ENCODE measurements at regions not wholly inside any gene's neighbourhood (a gene's known extent, or its start where the extent isn't known, plus 50 kb on each side); places are given as distances from the start of the nearest gene placed in this dataset.
A peak's percentile ranks its signal among the peaks of the same experiment; 100 is the strongest.

DNA sequence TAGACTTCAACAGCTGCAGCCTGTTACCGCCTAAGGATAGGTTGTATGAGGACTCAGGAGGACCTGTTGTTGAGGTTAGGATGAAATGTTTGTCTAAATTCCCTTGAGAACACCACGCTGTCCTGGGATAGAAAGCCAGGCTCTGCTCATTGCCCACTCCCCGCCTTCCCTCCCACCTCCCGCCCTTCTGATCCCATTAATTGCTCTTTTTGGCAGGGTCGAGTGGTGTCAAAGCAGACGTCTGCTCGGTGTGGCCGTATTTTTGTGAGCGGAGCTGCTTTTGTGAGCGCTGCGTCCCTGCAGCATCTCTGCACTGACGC is 62.3 kb downstream of the SPATA31C2 start:
- H4K20me1 ChIP-seq (replicated peaks in 1 of 2; ENCODE audit: control insufficient read depth in 1 of 2, insufficient read depth in 2 of 2, low read length in 2 of 2), result no peaks in the 10 kb centered on the region
- H3K4me2 ChIP-seq (ENCODE audit: insufficient read depth in 1 of 2, low read depth in 2 of 2, low read length in 2 of 2), result peak overlapping the region; percentile 80 to 93
- H4K91ac ChIP-seq (replicated peaks; ENCODE audit: insufficient read length, low read length), result peak overlapping the region; percentile 54
- TF ChIP-seq RAD21 (IDR thresholded peaks at IDR 0.05 in 1 of 2, conservative IDR thresholded peaks at IDR 0.05 in 1 of 2; ENCODE audit: low read depth in 2 of 2, low read length in 2 of 2) (peak in 1 of 2 experiments; percentile 9; a peak in 1 of 4 replicates), HDAC6 (IDR thresholded peaks at IDR 0.05; ENCODE audit: low read depth, low read length) (no peak), ZNF274 (IDR thresholded peaks at IDR 0.05; ENCODE audit: borderline replicate concordance, extremely low read depth, low read length) (no peak)
- WGBS, 2 experiments (ENCODE audit: extremely low coverage in 1 of 2, insufficient coverage in 1 of 2, insufficient read length in 1 of 2, insufficient replicate concordance in 2 of 2, low coverage in 1 of 2, low lambda C conversion rate in 2 of 2, missing lambda C conversion rate in 1 of 2), result 3% methylated on average over 12 of the region's 12 CpGs; no CpG with 5 or more reads in 1 of the 2 experiments
- peaks cover 0 to 14% (median 8%) of the 10 kb centered on the region in 4 experiments; a peak in 6 of 7 replicates for H3K4me1 ChIP-seq (replicated peaks in 1 of 4; ENCODE audit: control insufficient read depth in 3 of 4, insufficient read depth in 4 of 4, low read length in 3 of 4)
- no peak overlapping the region for H4K5ac ChIP-seq (ENCODE audit: insufficient read length, low read depth, low read length)
- H3K18ac ChIP-seq (ENCODE audit: extremely low read depth, low read length), result peak overlapping the region; percentile 81
- no peak overlapping the region for H2BK120ac ChIP-seq (replicated peaks; ENCODE audit: low read depth, low read length)
- H3K9ac ChIP-seq (replicated peaks in 1 of 4; ENCODE audit: extremely low read depth in 1 of 4, low read depth in 3 of 4, low read length in 3 of 4), result peak overlapping the region in 2 of 4 experiments; percentile 25 to 33; a peak in 3 of 7 replicates
- no peak overlapping the region for H3K23ac ChIP-seq (ENCODE audit: insufficient read length)
- H2BK5ac ChIP-seq (ENCODE audit: low read depth, low read length), result peak overlapping the region; percentile 3; the same call in 1 of the 2 replicates
- no peak overlapping the region for H4K8ac ChIP-seq (ENCODE audit: extremely low read depth, insufficient read depth, low read length)
- H3K23me2 ChIP-seq (ENCODE audit: low read depth, low read length), result peaks cover 8% of the 10 kb centered on the region
- H2AFZ ChIP-seq (ENCODE audit: low read length), result peak overlapping the region; percentile 87
- H3K56ac ChIP-seq (replicated peaks; ENCODE audit: insufficient read length, low read depth, low read length), result no peak overlapping the region
- no peaks in the 10 kb centered on the region for H3K79me2 ChIP-seq (ENCODE audit: control insufficient read depth in 1 of 2, insufficient read depth in 2 of 2, low read length in 2 of 2)
- H2AK5ac ChIP-seq (ENCODE audit: low read depth, low read length), result no peak overlapping the region
- H3K27ac ChIP-seq (ENCODE audit: low read depth, low read length), result no peak overlapping the region
- no peak for DNase-seq (ENCODE audit: low read depth in 1 of 2, low spot score in 2 of 2)
- H3K4ac ChIP-seq (replicated peaks; ENCODE audit: insufficient read length, low read depth, low read length), result no peak overlapping the region
- H2BK12ac ChIP-seq (ENCODE audit: low read depth, low read length), result peak overlapping the region; percentile 44; the same call in 1 of the 2 replicates
- no peaks in the 10 kb centered on the region for H3K79me1 ChIP-seq (ENCODE audit: low read depth, low read length)
- no peak overlapping the region; the same call in 1 of the 2 replicates for H2BK20ac ChIP-seq (ENCODE audit: low read length)
- H3K9me3 ChIP-seq (ENCODE audit: insufficient read depth in 2 of 2, low read depth in 1 of 2, low read length in 1 of 2), result no peaks in the 10 kb centered on the region
- H3K27me3 ChIP-seq (replicated peaks in 1 of 4; ENCODE audit: control insufficient read depth in 3 of 4, extremely low read depth in 1 of 4, insufficient read depth in 3 of 4, low read length in 3 of 4), result peaks cover 0 to 32% (median 16%) of the 10 kb centered on the region in 4 experiments; a peak in 6 of 7 replicates
- H2BK15ac ChIP-seq (ENCODE audit: low read length), result no peak overlapping the region
- H3K36me3 ChIP-seq (ENCODE audit: control insufficient read depth in 2 of 4, insufficient read depth in 4 of 4, low read length in 3 of 4), result no peaks in the 10 kb centered on the region
- peak overlapping the region; percentile 39 to 67 (median 56) for H3K4me3 ChIP-seq (ENCODE audit: extremely low read depth in 1 of 4, insufficient read depth in 2 of 4, low read depth in 3 of 4, low read length in 4 of 4)
- ChIA-PET CTCF (ENCODE audit: partially characterized antibody) (interaction anchor here (0.5 to 3.1 kb wide), 10 partner anchors 12 to 303 kb away, joined by 3 to 12 read pairs (median 4); no protein-coding TSS in a partner anchor), POLR2A (ENCODE audit: partially characterized antibody) (interaction anchor here (0.9 to 1.3 kb wide), 6 partner anchors 9 to 79 kb away, joined by 3 to 5 read pairs (median 4); no protein-coding TSS in a partner anchor)
- FAIRE-seq, result no peak
- no peak overlapping the region for H3K14ac ChIP-seq (ENCODE audit: insufficient read length)
